ENCODE measurements at regions not wholly inside any gene's neighbourhood (a gene's known extent, or its start where the extent isn't known, plus 50 kb on each side); places are given as distances from the start of the nearest gene placed in this dataset.
A peak's percentile ranks its signal among the peaks of the same experiment; 100 is the strongest.

DNA sequence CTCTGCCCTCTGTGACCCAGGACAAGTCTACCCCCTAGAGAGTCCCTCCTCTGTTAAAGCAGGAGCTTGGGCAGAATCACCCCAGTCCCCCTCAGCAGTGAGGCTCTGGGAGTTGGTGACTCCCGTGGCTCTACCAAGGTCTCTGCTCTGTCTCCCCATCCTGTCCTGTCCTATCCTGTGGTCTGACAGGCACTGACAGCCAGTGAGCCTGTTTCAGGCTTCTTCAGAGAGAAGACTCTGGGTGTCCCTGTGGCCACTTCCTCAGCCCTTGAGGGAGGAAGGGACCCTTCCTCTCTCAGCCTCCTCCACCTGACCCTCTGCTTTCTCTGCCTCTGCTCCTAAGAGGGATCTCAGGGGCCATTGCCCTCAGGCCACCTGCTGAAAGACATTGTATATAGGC, 148.7 kb downstream of the FCRL5 start:
- DNase-seq (ENCODE audit: extremely low spot score, unreplicated experiment) = no peak
- H3K9me3 Mint-ChIP-seq = no peaks in the 10 kb centered on the region
- TF ChIP-seq, protein P1, sequence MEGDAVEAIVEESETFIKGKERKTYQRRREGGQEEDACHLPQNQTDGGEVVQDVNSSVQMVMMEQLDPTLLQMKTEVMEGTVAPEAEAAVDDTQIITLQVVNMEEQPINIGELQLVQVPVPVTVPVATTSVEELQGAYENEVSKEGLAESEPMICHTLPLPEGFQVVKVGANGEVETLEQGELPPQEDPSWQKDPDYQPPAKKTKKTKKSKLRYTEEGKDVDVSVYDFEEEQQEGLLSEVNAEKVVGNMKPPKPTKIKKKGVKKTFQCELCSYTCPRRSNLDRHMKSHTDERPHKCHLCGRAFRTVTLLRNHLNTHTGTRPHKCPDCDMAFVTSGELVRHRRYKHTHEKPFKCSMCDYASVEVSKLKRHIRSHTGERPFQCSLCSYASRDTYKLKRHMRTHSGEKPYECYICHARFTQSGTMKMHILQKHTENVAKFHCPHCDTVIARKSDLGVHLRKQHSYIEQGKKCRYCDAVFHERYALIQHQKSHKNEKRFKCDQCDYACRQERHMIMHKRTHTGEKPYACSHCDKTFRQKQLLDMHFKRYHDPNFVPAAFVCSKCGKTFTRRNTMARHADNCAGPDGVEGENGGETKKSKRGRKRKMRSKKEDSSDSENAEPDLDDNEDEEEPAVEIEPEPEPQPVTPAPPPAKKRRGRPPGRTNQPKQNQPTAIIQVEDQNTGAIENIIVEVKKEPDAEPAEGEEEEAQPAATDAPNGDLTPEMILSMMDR (conservative IDR thresholded peaks at IDR 0.05) = no peak
- H3K4me3 Mint-ChIP-seq = no peak overlapping the region
- no peaks in the 10 kb centered on the region for H3K27me3 Mint-ChIP-seq
- no peak overlapping the region for H3K27ac Mint-ChIP-seq
- peaks cover 40% of the 10 kb centered on the region for H3K4me1 Mint-ChIP-seq (ENCODE audit: unreplicated experiment)
- no peaks in the 10 kb centered on the region for H3K36me3 Mint-ChIP-seq

DNA sequence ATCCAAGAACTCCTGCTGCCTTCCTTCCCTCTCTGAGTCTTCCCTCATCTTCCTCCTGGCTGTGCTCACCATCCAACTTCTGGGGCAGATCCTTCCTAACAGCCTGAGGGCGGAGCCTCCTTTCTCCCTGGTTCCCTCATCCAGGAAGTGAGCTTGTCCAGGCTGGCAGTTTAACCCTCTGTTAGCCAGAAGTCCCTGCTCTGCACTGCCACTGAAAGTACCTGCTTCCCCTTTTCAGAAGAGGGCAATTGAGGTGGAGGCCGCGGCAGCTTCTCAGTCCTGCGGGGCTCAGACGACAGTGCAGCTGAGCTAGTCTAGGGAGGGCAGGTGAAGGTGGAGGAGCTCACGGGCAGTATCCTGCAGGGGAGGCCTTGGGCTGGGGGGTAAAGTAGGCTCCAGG, 149.1 kb downstream of the FCRL5 start:
- DNase-seq (ENCODE audit: extremely low spot score, unreplicated experiment) = no peak
- TF ChIP-seq, protein P1 (conservative IDR thresholded peaks at IDR 0.05) = no peak
- H3K4me1 Mint-ChIP-seq (ENCODE audit: unreplicated experiment) = peaks cover 41% of the 10 kb centered on the region
- H3K9me3 Mint-ChIP-seq = no peaks in the 10 kb centered on the region
- H3K27ac Mint-ChIP-seq = no peak overlapping the region
- no peaks in the 10 kb centered on the region for H3K27me3 Mint-ChIP-seq
- no peak overlapping the region for H3K4me3 Mint-ChIP-seq
- no peaks in the 10 kb centered on the region for H3K36me3 Mint-ChIP-seq

DNA sequence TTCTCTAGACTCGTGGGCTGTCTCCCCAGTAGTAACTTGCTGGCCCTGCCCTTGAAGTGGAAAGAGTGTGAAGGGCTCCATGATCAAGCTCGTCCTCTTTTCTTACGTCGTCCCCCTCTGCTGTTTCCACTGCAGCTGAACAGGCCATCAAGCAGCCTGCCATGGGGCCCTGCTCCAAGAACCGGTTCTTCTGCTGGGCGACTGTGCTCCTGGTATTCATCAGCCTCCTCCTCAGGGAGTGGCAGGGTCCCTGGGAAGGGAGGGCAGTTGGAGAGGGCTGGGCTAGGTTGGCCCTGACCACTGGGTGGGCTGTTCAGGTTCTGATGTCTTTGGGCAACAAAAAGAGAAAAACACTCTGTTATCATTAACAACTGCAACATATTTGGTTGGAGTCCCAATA, 151.5 kb downstream of the FCRL5 start:
- H3K4me3 Mint-ChIP-seq = peak overlapping the region; percentile 53
- no peaks in the 10 kb centered on the region for H3K9me3 Mint-ChIP-seq
- H3K27me3 Mint-ChIP-seq = no peaks in the 10 kb centered on the region
- H3K27ac Mint-ChIP-seq = peak overlapping the region; percentile 88
- H3K4me1 Mint-ChIP-seq (ENCODE audit: unreplicated experiment) = peaks cover 35% of the 10 kb centered on the region
- no peak for DNase-seq (ENCODE audit: extremely low spot score, unreplicated experiment)
- TF ChIP-seq, protein P1 (conservative IDR thresholded peaks at IDR 0.05) = no peak
- no peaks in the 10 kb centered on the region for H3K36me3 Mint-ChIP-seq

DNA sequence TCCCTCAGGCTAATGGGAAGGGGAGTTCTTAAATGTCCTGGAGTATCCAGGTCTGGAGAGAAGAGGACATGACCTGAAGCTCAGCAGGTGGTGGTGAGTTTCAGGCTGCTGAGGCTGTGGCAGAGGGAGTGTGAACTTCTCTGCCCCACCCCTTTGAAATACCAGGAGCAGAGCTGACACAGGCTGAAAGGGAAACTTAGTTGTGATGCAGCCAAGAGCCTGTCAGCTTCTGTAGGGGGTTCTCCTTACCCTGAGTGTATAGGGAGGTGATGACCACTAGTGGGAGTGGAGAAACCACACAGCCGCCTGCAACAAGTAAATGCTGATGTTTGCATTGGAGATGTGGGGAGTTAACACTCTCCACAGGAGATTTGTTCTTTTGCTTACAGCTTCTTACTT, 152.3 kb downstream of the FCRL5 start:
- H3K4me1 Mint-ChIP-seq (ENCODE audit: unreplicated experiment) = peaks cover 35% of the 10 kb centered on the region

DNA sequence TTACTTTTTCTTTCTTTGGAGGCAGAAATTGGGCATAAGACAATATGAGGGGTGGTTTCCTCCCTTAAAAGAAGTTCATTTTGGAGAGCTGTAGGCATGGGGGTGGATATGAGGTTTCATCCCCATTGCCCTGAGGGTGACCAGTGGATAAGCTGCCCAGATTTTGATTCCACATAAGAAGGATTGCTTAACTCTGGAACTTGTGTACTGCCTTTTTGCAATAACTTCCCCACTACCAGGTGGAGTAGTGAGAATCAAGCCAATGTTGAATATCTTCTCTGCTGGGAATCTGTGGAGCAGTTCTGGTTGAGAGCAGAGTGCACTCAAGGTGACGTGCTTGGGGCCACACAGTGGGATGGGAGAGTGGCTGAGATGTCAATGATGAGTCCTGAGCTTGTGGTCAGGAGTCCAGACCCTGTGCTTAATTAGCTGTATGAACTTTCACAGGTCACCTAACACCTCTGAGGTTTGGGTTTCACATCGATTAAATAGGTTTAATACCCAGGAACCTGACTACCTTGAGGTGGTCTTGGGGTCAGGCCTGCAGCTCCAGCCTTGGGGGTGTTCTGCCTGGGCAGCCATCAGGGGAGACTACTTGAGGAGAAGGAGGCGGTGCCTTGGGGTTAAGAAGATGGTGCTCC, 152.9 kb downstream of the FCRL5 start:
- Mint-ChIP-seq H3K4me3 (peak overlapping the region; percentile 67), H3K27ac (peak overlapping the region; percentile 88), H3K27me3 (no peaks in the 10 kb centered on the region), H3K9me3 (no peaks in the 10 kb centered on the region), H3K36me3 (no peaks in the 10 kb centered on the region), H3K4me1 (ENCODE audit: unreplicated experiment) (peaks cover 33% of the 10 kb centered on the region)
- no peak for DNase-seq (ENCODE audit: extremely low spot score, unreplicated experiment)
- TF ChIP-seq, protein P1 (conservative IDR thresholded peaks at IDR 0.05) = no peak

More for the DNA sequence above, 152.3 kb downstream of the FCRL5 start:
- TF ChIP-seq, protein P1 (conservative IDR thresholded peaks at IDR 0.05) = no peak
- Mint-ChIP-seq H3K36me3 (no peaks in the 10 kb centered on the region), H3K9me3 (no peaks in the 10 kb centered on the region), H3K27me3 (no peaks in the 10 kb centered on the region), H3K27ac (peak overlapping the region; percentile 88), H3K4me3 (no peak overlapping the region)
- DNase-seq (ENCODE audit: extremely low spot score, unreplicated experiment) = no peak
